ENCODE measurements at regions not wholly inside any gene's neighbourhood (a gene's known extent, or its start where the extent isn't known, plus 50 kb on each side); places are given as distances from the start of the nearest gene placed in this dataset.

GRCh38 chr13:42392180-42392579 lies 120.2 kb downstream of the AKAP11 start:
- TF ChIP-seq CTCF (IDR thresholded peaks at IDR 0.05; ENCODE audit: insufficient read depth, low read length) (no peak), GABPA (IDR thresholded peaks at IDR 0.05; ENCODE audit: low read depth) (no peak), REST (IDR thresholded peaks at IDR 0.05; ENCODE audit: insufficient replicate concordance, low read depth) (no peak), POLR2AphosphoS5 (IDR thresholded peaks at IDR 0.05; ENCODE audit: low read depth) (no peak)

All from HL-60 (cell line).